Osteocyte (in vitro differentiated cells): ENCODE measurements at regions not wholly inside any gene's neighbourhood (a gene's known extent, or its start where the extent isn't known, plus 50 kb on each side); places are given as distances from the start of the nearest gene placed in this dataset.
A peak's percentile ranks its signal among the peaks of the same experiment; 100 is the strongest.

Source experiments
- DNase-seq: peaks from one replicate; pipeline ENCODE4 v3.0.0; 2021; ENCODE audit warnings: mixed read lengths; ENCODE audit not compliant: unreplicated experiment; ENCODE audit errors: extremely low spot score
- H3K27ac Mint-ChIP-seq: one replicate; pipeline ENCODE4 v1.8.0; 2021; ENCODE audit warnings: mild to moderate bottlenecking, mixed read lengths; ENCODE audit not compliant: unreplicated experiment
- H3K27me3 Mint-ChIP-seq: one replicate; pipeline ENCODE4 v1.8.0; 2021; ENCODE audit warnings: mixed read lengths; ENCODE audit not compliant: unreplicated experiment
- H3K36me3 Mint-ChIP-seq: one replicate; pipeline ENCODE4 v1.8.0; 2021; ENCODE audit warnings: mixed read lengths; ENCODE audit not compliant: unreplicated experiment
- H3K4me1 Mint-ChIP-seq: one replicate; pipeline ENCODE4 v1.8.0; 2021; ENCODE audit warnings: mixed read lengths; ENCODE audit not compliant: unreplicated experiment
- H3K4me3 Mint-ChIP-seq: one replicate; pipeline ENCODE4 v1.8.0; 2021; ENCODE audit warnings: mild to moderate bottlenecking, moderate library complexity, mixed read lengths; ENCODE audit not compliant: unreplicated experiment
- H3K9me3 Mint-ChIP-seq: one replicate; pipeline ENCODE4 v1.8.0; 2021; ENCODE audit warnings: mixed read lengths; ENCODE audit not compliant: unreplicated experiment
- TF ChIP-seq, protein P1 (sequence below): fragments of 200-600 bp; sonication (generic); IDR thresholded peaks from 2 replicates; pipeline ENCODE4 v1.5.0; 2021; ENCODE audit warnings: antibody characterized with exemption, mild to moderate bottlenecking, moderate library complexity

DNA sequence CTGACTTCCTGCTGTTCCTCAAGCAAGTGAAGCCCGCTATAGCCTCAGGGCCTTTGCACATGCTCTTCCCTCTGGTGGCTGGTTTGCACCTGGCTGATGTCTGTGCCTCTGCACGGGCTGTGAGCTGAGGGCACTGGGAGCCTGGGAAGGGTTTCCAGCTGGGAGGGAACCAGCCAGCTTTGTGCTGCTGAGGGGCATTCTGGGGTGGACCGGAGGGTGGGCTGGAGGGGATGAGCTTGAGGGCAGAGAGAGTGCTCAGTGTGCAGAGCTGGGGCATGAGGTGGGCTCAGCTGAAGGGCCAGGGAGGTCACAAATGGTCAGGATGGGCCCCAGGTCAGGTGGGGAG is 305.7 kb downstream of the MATN1 start:
- Mint-ChIP-seq H3K9me3 (no peaks in the 10 kb centered on the region), H3K27ac (no peak overlapping the region), H3K4me1 (no peaks in the 10 kb centered on the region), H3K4me3 (no peak overlapping the region), H3K27me3 (no peaks in the 10 kb centered on the region), H3K36me3 (no peaks in the 10 kb centered on the region)
- DNase-seq, result peak; percentile 67
- TF ChIP-seq, protein P1, sequence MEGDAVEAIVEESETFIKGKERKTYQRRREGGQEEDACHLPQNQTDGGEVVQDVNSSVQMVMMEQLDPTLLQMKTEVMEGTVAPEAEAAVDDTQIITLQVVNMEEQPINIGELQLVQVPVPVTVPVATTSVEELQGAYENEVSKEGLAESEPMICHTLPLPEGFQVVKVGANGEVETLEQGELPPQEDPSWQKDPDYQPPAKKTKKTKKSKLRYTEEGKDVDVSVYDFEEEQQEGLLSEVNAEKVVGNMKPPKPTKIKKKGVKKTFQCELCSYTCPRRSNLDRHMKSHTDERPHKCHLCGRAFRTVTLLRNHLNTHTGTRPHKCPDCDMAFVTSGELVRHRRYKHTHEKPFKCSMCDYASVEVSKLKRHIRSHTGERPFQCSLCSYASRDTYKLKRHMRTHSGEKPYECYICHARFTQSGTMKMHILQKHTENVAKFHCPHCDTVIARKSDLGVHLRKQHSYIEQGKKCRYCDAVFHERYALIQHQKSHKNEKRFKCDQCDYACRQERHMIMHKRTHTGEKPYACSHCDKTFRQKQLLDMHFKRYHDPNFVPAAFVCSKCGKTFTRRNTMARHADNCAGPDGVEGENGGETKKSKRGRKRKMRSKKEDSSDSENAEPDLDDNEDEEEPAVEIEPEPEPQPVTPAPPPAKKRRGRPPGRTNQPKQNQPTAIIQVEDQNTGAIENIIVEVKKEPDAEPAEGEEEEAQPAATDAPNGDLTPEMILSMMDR, result no peak

DNA sequence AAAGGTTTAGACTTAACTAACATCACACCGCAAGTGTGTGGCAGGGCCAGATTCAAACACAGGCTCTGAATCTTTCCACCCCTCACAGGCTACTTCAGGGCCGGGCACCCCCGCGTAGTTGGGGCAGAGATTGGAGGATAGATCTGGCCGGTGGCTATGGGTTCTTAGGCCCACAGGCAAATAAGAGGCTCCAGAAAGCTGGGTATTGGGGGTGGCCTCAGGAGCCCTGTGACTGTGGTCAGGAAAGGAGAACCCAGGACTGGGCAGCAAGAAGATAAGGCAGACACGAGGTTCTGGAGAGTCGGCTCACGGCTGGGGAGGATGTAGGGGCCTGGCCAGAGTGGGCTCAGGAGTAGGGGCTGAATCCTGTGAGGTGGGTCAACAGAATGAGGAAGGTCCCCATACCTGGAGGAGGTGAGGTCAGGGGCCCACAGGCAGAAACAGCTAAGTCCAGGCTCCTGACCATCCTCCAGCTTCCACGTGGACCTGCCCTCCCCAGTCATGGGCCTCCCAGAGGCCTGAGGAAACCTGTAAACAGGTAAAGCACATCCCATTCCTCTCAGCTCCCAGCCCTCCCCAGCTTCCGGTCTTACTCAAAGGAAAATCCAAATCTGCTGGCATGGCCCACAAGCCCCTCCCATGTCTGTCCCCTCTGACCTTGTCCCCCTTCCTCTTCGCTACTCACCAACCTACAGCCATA is 306.2 kb downstream of the MATN1 start:
- TF ChIP-seq, protein P1, result no peak
- no peak overlapping the region for H3K4me3 Mint-ChIP-seq
- peak; percentile 64 for DNase-seq
- H3K4me1 Mint-ChIP-seq, result no peaks in the 10 kb centered on the region
- no peak overlapping the region for H3K27ac Mint-ChIP-seq
- no peaks in the 10 kb centered on the region for H3K9me3 Mint-ChIP-seq
- no peaks in the 10 kb centered on the region for H3K36me3 Mint-ChIP-seq
- no peaks in the 10 kb centered on the region for H3K27me3 Mint-ChIP-seq

DNA sequence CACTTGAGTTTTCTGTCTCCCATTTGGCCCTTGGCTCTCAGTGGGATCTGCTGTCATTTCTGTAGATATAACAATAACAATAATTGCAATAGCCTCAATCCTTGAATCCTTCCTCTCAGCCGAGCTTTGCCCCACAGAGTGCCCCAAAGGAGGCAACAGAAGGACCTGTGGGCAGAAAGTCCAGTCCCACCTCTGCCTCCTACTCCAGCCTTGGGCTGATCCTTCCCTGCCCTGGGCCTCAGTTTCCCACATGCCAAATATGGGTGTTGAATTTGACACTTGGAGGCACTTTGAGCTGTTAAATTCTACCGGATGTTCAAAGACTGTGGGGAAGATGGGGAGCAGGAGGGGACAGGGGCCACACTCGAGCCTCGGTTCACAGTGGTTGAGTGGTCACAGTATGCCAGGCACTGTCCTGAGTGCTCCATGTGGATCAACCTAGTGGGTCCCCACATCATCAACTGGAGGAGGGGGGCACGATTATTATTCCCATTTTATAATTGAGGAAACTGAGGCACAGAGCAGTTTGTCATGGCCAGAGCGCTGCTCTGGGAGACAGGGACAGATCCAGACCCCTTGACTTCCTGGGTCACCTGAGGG is 307.1 kb downstream of the MATN1 start:
- Mint-ChIP-seq H3K27ac (no peak overlapping the region), H3K36me3 (no peaks in the 10 kb centered on the region)
- peak; percentile 56 for DNase-seq

DNA sequence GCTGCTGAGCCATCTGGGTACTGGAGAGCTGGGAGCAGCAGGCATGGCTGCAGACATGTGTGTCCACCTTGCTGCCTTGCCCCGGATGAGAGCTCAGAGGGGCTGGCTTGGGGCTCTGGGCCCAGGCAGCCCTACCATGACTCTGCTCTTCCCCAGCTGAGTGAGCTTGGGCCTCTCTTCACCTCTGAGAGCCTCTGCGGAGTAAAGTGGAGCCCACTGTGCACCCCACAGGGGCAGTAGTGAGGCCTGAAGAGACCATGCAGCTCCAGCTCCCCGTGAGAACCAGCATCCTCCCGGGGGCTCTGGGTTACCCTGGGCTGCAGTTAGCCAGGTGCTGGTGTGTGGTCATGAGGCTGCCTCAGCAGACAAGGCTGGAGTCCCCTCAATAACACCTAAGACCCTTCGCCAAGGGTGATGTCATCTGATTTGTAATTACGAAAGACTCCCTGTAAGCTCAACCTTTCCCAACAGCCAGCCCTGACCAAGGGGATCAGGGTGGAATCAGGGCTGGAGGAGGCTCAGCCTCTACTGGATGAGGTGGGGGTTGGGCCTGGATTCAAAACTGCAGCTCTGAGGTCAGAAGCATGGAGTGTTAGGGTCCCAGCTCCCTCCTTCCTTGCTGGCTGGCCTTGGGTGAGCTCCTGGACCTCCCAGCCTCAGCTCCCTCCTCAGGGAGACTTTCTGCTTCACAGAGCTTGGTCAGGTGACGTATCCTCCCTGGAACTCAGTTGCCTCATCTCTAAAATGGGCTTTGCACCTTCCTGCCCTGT is 308.0 kb downstream of the MATN1 start:
- DNase-seq, result peak; percentile 67
- H3K4me1 Mint-ChIP-seq, result no peaks in the 10 kb centered on the region
- TF ChIP-seq, protein P1, result no peak
- no peaks in the 10 kb centered on the region for H3K9me3 Mint-ChIP-seq
- no peak overlapping the region for H3K27ac Mint-ChIP-seq
- H3K27me3 Mint-ChIP-seq, result no peaks in the 10 kb centered on the region
- H3K4me3 Mint-ChIP-seq, result no peak overlapping the region
- no peaks in the 10 kb centered on the region for H3K36me3 Mint-ChIP-seq

More for the DNA sequence above, 307.1 kb downstream of the MATN1 start:
- Mint-ChIP-seq H3K4me3 (no peak overlapping the region), H3K27me3 (no peaks in the 10 kb centered on the region), H3K4me1 (no peaks in the 10 kb centered on the region), H3K9me3 (no peaks in the 10 kb centered on the region)
- TF ChIP-seq, protein P1, result no peak

DNA sequence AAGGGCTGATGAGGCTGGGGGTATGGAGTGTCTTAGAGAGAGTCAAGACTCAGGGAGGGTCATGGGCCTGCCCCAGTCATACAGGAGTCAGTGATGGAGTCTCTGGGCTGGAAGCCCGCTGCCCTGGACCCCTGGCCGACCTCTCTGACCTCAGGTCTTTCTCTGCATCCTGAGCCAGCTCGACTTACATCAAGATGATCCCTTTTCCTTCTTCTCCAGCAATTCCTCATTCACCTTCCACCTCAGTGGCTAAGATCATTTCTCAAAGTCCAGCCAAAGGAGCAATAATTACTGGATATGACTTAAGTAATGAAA is 308.6 kb downstream of the MATN1 start:
- no peaks in the 10 kb centered on the region for H3K9me3 Mint-ChIP-seq
- no peak overlapping the region for H3K27ac Mint-ChIP-seq
- no peaks in the 10 kb centered on the region for H3K4me1 Mint-ChIP-seq
- no peaks in the 10 kb centered on the region for H3K36me3 Mint-ChIP-seq
- no peak overlapping the region for H3K4me3 Mint-ChIP-seq
- peak; percentile 44 for DNase-seq
- TF ChIP-seq, protein P1, result no peak
- no peaks in the 10 kb centered on the region for H3K27me3 Mint-ChIP-seq
